Mesendoderm (in vitro differentiated cells): ENCODE measurements at regions not wholly inside any gene's neighbourhood (a gene's known extent, or its start where the extent isn't known, plus 50 kb on each side); places are given as distances from the start of the nearest gene placed in this dataset. TPM values are rescaled to one million over a fixed set of nuclear protein-coding genes. Genes with fewer than 3 reads are reported as not detected.

Experiments used
- DNase-seq: peaks from one replicate; pipeline ENCODE4 v3.0.0; 2013
- H2AK5ac ChIP-seq: 2 replicates; pipeline ENCODE4 v1.6.1; 2013; ENCODE audit warnings: low read length, inconsistent platforms
- H2BK120ac ChIP-seq: 2 replicates; pipeline ENCODE4 v1.6.1; 2013; ENCODE audit warnings: low read depth, mild to moderate bottlenecking, low read length, moderate library complexity, mixed read lengths
- H2BK15ac ChIP-seq: replicated peaks from 2 replicates; pipeline ENCODE4 v1.6.1; 2013; ENCODE audit warnings: low read depth, mild to moderate bottlenecking, moderate library complexity
- H2BK5ac ChIP-seq: 2 replicates; pipeline ENCODE4 v1.6.1; 2013; ENCODE audit warnings: low read length, inconsistent platforms
- H3K18ac ChIP-seq: 2 replicates; pipeline ENCODE4 v1.6.1; 2013; ENCODE audit warnings: mild to moderate bottlenecking, low read length, mixed read lengths
- H3K23ac ChIP-seq: one replicate; pipeline ENCODE4 v1.6.1; 2013; ENCODE audit warnings: low read length
- H3K27ac ChIP-seq: 2 replicates; pipeline ENCODE4 v1.5.1; 2013; ENCODE audit warnings: low read depth, mild to moderate bottlenecking, inconsistent platforms, low read length, moderate library complexity
- H3K27me3 ChIP-seq: 2 replicates; pipeline ENCODE4 v1.6.1; 2013; ENCODE audit warnings: low read length, control low read depth, mild to moderate bottlenecking, inconsistent platforms; ENCODE audit not compliant: insufficient read depth, poor library complexity
- H3K36me3 ChIP-seq: 2 replicates; pipeline ENCODE4 v1.6.1; 2013; ENCODE audit warnings: low read length, inconsistent platforms; ENCODE audit not compliant: control insufficient read depth, insufficient read depth
- H3K4ac ChIP-seq: one replicate; pipeline ENCODE4 v1.6.1; 2013; ENCODE audit warnings: low read depth, mild to moderate bottlenecking, low read length, moderate library complexity
- H3K4me1 ChIP-seq: 2 replicates; pipeline ENCODE4 v1.6.1; 2013; ENCODE audit warnings: low read depth, low read length, inconsistent platforms; ENCODE audit not compliant: control insufficient read depth
- H3K4me2 ChIP-seq: 2 replicates; pipeline ENCODE4 v1.6.1; 2013; ENCODE audit warnings: low read length
- H3K4me3 ChIP-seq: 2 replicates; pipeline ENCODE4 v1.5.1; 2013; ENCODE audit warnings: mild to moderate bottlenecking, low read length
- H3K56ac ChIP-seq: one replicate; pipeline ENCODE4 v1.6.1; 2013; ENCODE audit warnings: low read length
- H3K79me1 ChIP-seq: 2 replicates; pipeline ENCODE4 v1.6.1; 2013; ENCODE audit warnings: low read length, inconsistent platforms
- H3K79me2 ChIP-seq: 2 replicates; pipeline ENCODE4 v1.6.1; 2013; ENCODE audit warnings: mild to moderate bottlenecking, low read length; ENCODE audit not compliant: control insufficient read depth, insufficient read depth
- H3K9ac ChIP-seq: 2 replicates; pipeline ENCODE4 v1.6.1; 2013; ENCODE audit warnings: low read length, inconsistent platforms
- H4K5ac ChIP-seq: one replicate; pipeline ENCODE4 v1.6.1; 2013; ENCODE audit warnings: low read length
- H4K8ac ChIP-seq: one replicate; pipeline ENCODE4 v1.6.1; 2013; ENCODE audit warnings: low read depth, mild to moderate bottlenecking, control low read depth, low read length, moderate library complexity
- WGBS: extraction: QIAGEN DNeasy Blood & Tissue Kit; methylation state at CpG from one replicate; pipeline ENCODE4 v1.1.7; 2013; ENCODE audit warnings: low lambda C conversion rate, missing lambda C conversion rate; ENCODE audit not compliant: insufficient coverage; ENCODE audit errors: extremely low coverage; 5-methylcytosine and 5-hydroxymethylcytosine counted together
- small RNA-seq: library from polyadenylated mRNA; stranded (forward); fragments of <200 nt; extraction: miRNeasy Mini kit (QIAGEN cat#:217004); gene quantifications from one replicate; pipeline ENCODE3, GENCODE V24; 2013; ENCODE audit not compliant: insufficient read depth

GRCh38 chr4:10169839-10170387 lies 53.3 kb upstream of the WDR1 start:
- H2BK5ac ChIP-seq = no peak overlapping the region
- no peak overlapping the region for H2BK15ac ChIP-seq
- H3K4ac ChIP-seq = no peak overlapping the region
- no peak overlapping the region for H4K8ac ChIP-seq
- WGBS = no CpG with 5 or more reads among the region's 10 CpGs
- no peaks in the 10 kb centered on the region for H3K79me1 ChIP-seq
- no peak overlapping the region for H3K18ac ChIP-seq
- H3K36me3 ChIP-seq = no peaks in the 10 kb centered on the region
- H4K5ac ChIP-seq = no peak overlapping the region
- H3K9ac ChIP-seq = no peak overlapping the region
- no peaks in the 10 kb centered on the region for H3K4me1 ChIP-seq
- no peak overlapping the region for H3K4me3 ChIP-seq
- DNase-seq = no peak
- no peaks in the 10 kb centered on the region for H3K79me2 ChIP-seq
- no peak overlapping the region for H3K56ac ChIP-seq
- H3K23ac ChIP-seq = no peak overlapping the region
- H3K27me3 ChIP-seq = no peaks in the 10 kb centered on the region
- H3K27ac ChIP-seq = no peak overlapping the region
- H2AK5ac ChIP-seq = no peak overlapping the region
- no peak overlapping the region for H2BK120ac ChIP-seq
- no peak overlapping the region for H3K4me2 ChIP-seq

GRCh38 chr4:10168151-10168550 lies 51.6 kb upstream of the WDR1 start:
- Histone ChIP-seq H3K9ac (no peak overlapping the region), H3K18ac (no peak overlapping the region), H3K27ac (no peak overlapping the region), H3K4ac (no peak overlapping the region), H4K8ac (no peak overlapping the region), H3K79me1 (no peaks in the 10 kb centered on the region), H3K56ac (no peak overlapping the region), H3K4me3 (no peak overlapping the region), H2BK5ac (no peak overlapping the region), H2BK15ac (no peak overlapping the region), H3K36me3 (no peaks in the 10 kb centered on the region), H4K5ac (no peak overlapping the region), H3K27me3 (no peaks in the 10 kb centered on the region), H3K23ac (no peak overlapping the region), H2BK120ac (no peak overlapping the region), H3K79me2 (no peaks in the 10 kb centered on the region), H3K4me1 (no peaks in the 10 kb centered on the region), H2AK5ac (no peak overlapping the region), H3K4me2 (no peak overlapping the region)
- no CpG with 5 or more reads among the region's 3 CpGs for WGBS
- DNase-seq = no peak

GRCh38 chr4:10167201-10167600 lies 50.6 kb upstream of the WDR1 start:
- Histone ChIP-seq H3K79me2 (no peaks in the 10 kb centered on the region), H3K56ac (no peak overlapping the region), H3K27ac (no peak overlapping the region), H3K4me1 (no peaks in the 10 kb centered on the region), H4K8ac (no peak overlapping the region), H2BK15ac (no peak overlapping the region), H2BK5ac (no peak overlapping the region), H3K4me2 (no peak overlapping the region), H2BK120ac (no peak overlapping the region), H3K79me1 (no peaks in the 10 kb centered on the region), H3K23ac (no peak overlapping the region), H3K36me3 (no peaks in the 10 kb centered on the region), H3K18ac (no peak overlapping the region), H3K9ac (no peak overlapping the region), H2AK5ac (no peak overlapping the region), H3K4me3 (no peak overlapping the region), H4K5ac (no peak overlapping the region), H3K27me3 (no peaks in the 10 kb centered on the region), H3K4ac (no peak overlapping the region)
- DNase-seq = no peak
- WGBS = no CpG with 5 or more reads among the region's 4 CpGs

Small RNAs in the stretch of these regions (small RNA-seq; reads per million reads assigned to genes)
- not detected for gene AC006499.8
